Cardiac muscle cell (in vitro differentiated cells and primary cell): ENCODE measurements at regions not wholly inside any gene's neighbourhood (a gene's known extent, or its start where the extent isn't known, plus 50 kb on each side); places are given as distances from the start of the nearest gene placed in this dataset.
A peak's percentile ranks its signal among the peaks of the same experiment; 100 is the strongest.

Experiments
- DNase-seq, 2 donors: peaks; one replicate each; pipeline versions ENCODE4 v3.0.0 to v3.0.0-alpha.2; 2010 to 2017; ENCODE audit warnings: low read depth in 1 of 2, low spot score in 1 of 2
- H3K27ac ChIP-seq: fragments of 200-600 bp; sonication (generic); 2 replicates; pipeline ENCODE4 v1.5.1; 2016
- H3K27me3 ChIP-seq: fragments of 200-600 bp; sonication (generic); 2 replicates; pipeline ENCODE4 v1.6.0; 2016; ENCODE audit warnings: control low read depth
- H3K36me3 ChIP-seq: fragments of 200-600 bp; sonication (generic); 2 replicates; pipeline ENCODE4 v1.5.1; 2016; ENCODE audit warnings: control low read depth
- H3K4me1 ChIP-seq: fragments of 200-600 bp; sonication (generic); 2 replicates; pipeline ENCODE4 v1.8.1; 2017; ENCODE audit warnings: low read depth, mild to moderate bottlenecking, mixed run types
- H3K4me3 ChIP-seq: fragments of 200-600 bp; sonication (generic); 2 replicates; pipeline ENCODE4 v1.5.1; 2016; ENCODE audit warnings: mild to moderate bottlenecking
- H3K9me3 ChIP-seq: fragments of 200-600 bp; sonication (generic); 2 replicates; pipeline ENCODE4 v1.5.1; 2017; ENCODE audit warnings: low read depth, mild to moderate bottlenecking, control low read depth
- CTCF ChIP-seq: IDR thresholded peaks from 2 replicates; pipeline ENCODE4 v1.5.1; 2012; ENCODE audit warnings: low read depth, mild to moderate bottlenecking, low read length

GRCh38 chr13:90300015-90300414 lies 1047.5 kb upstream of the MIR17HG start:
- H3K4me3 ChIP-seq = no peak overlapping the region
- H3K36me3 ChIP-seq = no peaks in the 10 kb centered on the region
- no peaks in the 10 kb centered on the region for H3K9me3 ChIP-seq
- DNase-seq = no peak
- TF ChIP-seq CTCF = no peak
- H3K4me1 ChIP-seq = no peaks in the 10 kb centered on the region
- no peak overlapping the region for H3K27ac ChIP-seq
- H3K27me3 ChIP-seq = no peaks in the 10 kb centered on the region

GRCh38 chr13:90302107-90302506 lies 1045.4 kb upstream of the MIR17HG start:
- no peak overlapping the region for H3K4me3 ChIP-seq
- H3K27me3 ChIP-seq = no peaks in the 10 kb centered on the region
- no peaks in the 10 kb centered on the region for H3K9me3 ChIP-seq
- no peak overlapping the region for H3K27ac ChIP-seq
- no peaks in the 10 kb centered on the region for H3K4me1 ChIP-seq
- no peaks in the 10 kb centered on the region for H3K36me3 ChIP-seq
- no peak for TF ChIP-seq CTCF
- DNase-seq = peak in 1 of 2 donors; percentile 90

- H3K27me3 ChIP-seq = no peaks in the 10 kb centered on the region
- H3K9me3 ChIP-seq = no peaks in the 10 kb centered on the region
- no peaks in the 10 kb centered on the region for H3K36me3 ChIP-seq
- no peak for TF ChIP-seq CTCF
- no peak overlapping the region for H3K4me3 ChIP-seq
- DNase-seq = no peak
- H3K27ac ChIP-seq = no peak overlapping the region
- no peaks in the 10 kb centered on the region for H3K4me1 ChIP-seq
Measured at GRCh38 chr13:90305796-90306195, 1041.7 kb upstream of the MIR17HG start.

- Histone ChIP-seq H3K4me1 (no peaks in the 10 kb centered on the region), H3K27me3 (no peaks in the 10 kb centered on the region), H3K36me3 (no peaks in the 10 kb centered on the region), H3K9me3 (no peaks in the 10 kb centered on the region), H3K4me3 (no peak overlapping the region), H3K27ac (no peak overlapping the region)
- TF ChIP-seq CTCF = no peak
- no peak for DNase-seq
Measured at GRCh38 chr13:90307136-90307535, 1040.4 kb upstream of the MIR17HG start.

GRCh38 chr13:90308249-90308648 lies 1039.2 kb upstream of the MIR17HG start:
- TF ChIP-seq CTCF = no peak
- H3K27ac ChIP-seq = no peak overlapping the region
- H3K4me1 ChIP-seq = no peaks in the 10 kb centered on the region
- H3K4me3 ChIP-seq = no peak overlapping the region
- DNase-seq = no peak
- H3K27me3 ChIP-seq = no peaks in the 10 kb centered on the region
- no peaks in the 10 kb centered on the region for H3K9me3 ChIP-seq
- H3K36me3 ChIP-seq = no peaks in the 10 kb centered on the region

GRCh38 chr13:90311929-90312328 lies 1035.6 kb upstream of the MIR17HG start:
- no peak for TF ChIP-seq CTCF
- no peak overlapping the region for H3K27ac ChIP-seq
- no peaks in the 10 kb centered on the region for H3K9me3 ChIP-seq
- DNase-seq = no peak
- no peaks in the 10 kb centered on the region for H3K36me3 ChIP-seq
- H3K4me1 ChIP-seq = peaks cover 8% of the 10 kb centered on the region
- H3K27me3 ChIP-seq = no peaks in the 10 kb centered on the region
- H3K4me3 ChIP-seq = no peak overlapping the region
